ENCODE measurements at regions not wholly inside any gene's neighbourhood (a gene's known extent, or its start where the extent isn't known, plus 50 kb on each side); places are given as distances from the start of the nearest gene placed in this dataset.

- peak overlapping the region; percentile 84 to 87 (median 84) for H3K27ac ChIP-seq (replicated peaks in 1 of 4)
- H3K9me3 ChIP-seq, result no peaks in the 10 kb centered on the region
- TF ChIP-seq POLR2A (IDR thresholded peaks at IDR 0.05; ENCODE audit: low read depth) (no peak), CTCF (IDR thresholded peaks at IDR 0.05) (no peak), POLR2AphosphoS5 (IDR thresholded peaks at IDR 0.05) (peak; percentile 52 to 65)
- WGBS, result 35% methylated on average over 9 of the region's 9 CpGs
- H3K4me3 ChIP-seq, result no peak overlapping the region
- peaks cover 0 to 40% (median 8%) of the 10 kb centered on the region in 4 donors for H3K27me3 ChIP-seq
- no peaks in the 10 kb centered on the region for H3K36me3 ChIP-seq
- intact Hi-C loops (cut with DNase I), result loop anchor here (2.0 to 10.0 kb wide), 6 partner anchors 52 to 592 kb away; no protein-coding TSS in a partner anchor
- no peak for DNase-seq (ENCODE audit: extremely low spot score)
- peaks cover 43 to 99% (median 95%) of the 10 kb centered on the region in 4 donors for H3K4me1 ChIP-seq
Observed at GRCh38 chr7:25849500-25850184, 302.4 kb upstream of the NFE2L3 start.

GRCh38 chr7:25850216-25850615, 301.8 kb upstream of the NFE2L3 start:
- no peak overlapping the region for H3K4me3 ChIP-seq
- intact Hi-C loops (cut with DNase I), result loop anchor here (2.0 to 5.0 kb wide), 4 partner anchors 138 to 593 kb away; no protein-coding TSS in a partner anchor
- H3K36me3 ChIP-seq, result no peaks in the 10 kb centered on the region

GRCh38 chr7:25850735-25851134, 301.3 kb upstream of the NFE2L3 start:
- WGBS, result 77% methylated on average over 8 of the region's 8 CpGs
- H3K27me3 ChIP-seq, result peaks cover 0 to 51% (median 12%) of the 10 kb centered on the region in 4 donors
- H3K27ac ChIP-seq (replicated peaks in 1 of 4), result peak overlapping the region; percentile 84 to 87 (median 84)
- peaks cover 34 to 92% (median 87%) of the 10 kb centered on the region in 4 donors for H3K4me1 ChIP-seq
- DNase-seq (ENCODE audit: extremely low spot score), result no peak
- H3K9me3 ChIP-seq, result no peaks in the 10 kb centered on the region
- TF ChIP-seq CTCF (IDR thresholded peaks at IDR 0.05) (no peak), POLR2A (IDR thresholded peaks at IDR 0.05; ENCODE audit: low read depth) (no peak), EP300 (IDR thresholded peaks at IDR 0.05) (no peak), POLR2AphosphoS5 (IDR thresholded peaks at IDR 0.05) (no peak)
- H3K4me3 ChIP-seq, result no peak overlapping the region
- no peaks in the 10 kb centered on the region for H3K36me3 ChIP-seq
- intact Hi-C loops (cut with DNase I), result loop anchor here (1.0 to 5.0 kb wide), 5 partner anchors 138 to 593 kb away; no protein-coding TSS in a partner anchor

More at GRCh38 chr7:25850216-25850615, 301.8 kb upstream of the NFE2L3 start:
- H3K27ac ChIP-seq (replicated peaks in 1 of 4), result peak overlapping the region; percentile 84 to 87 (median 84)
- peaks cover 39 to 97% (median 91%) of the 10 kb centered on the region in 4 donors for H3K4me1 ChIP-seq
- no peaks in the 10 kb centered on the region for H3K9me3 ChIP-seq
- DNase-seq (ENCODE audit: extremely low spot score), result no peak
- peaks cover 0 to 46% (median 11%) of the 10 kb centered on the region in 4 donors for H3K27me3 ChIP-seq
- no peak for TF ChIP-seq POLR2A (IDR thresholded peaks at IDR 0.05; ENCODE audit: low read depth)

GRCh38 chr7:25851332-25852210, 300.4 kb upstream of the NFE2L3 start:
- DNase-seq (ENCODE audit: extremely low spot score), result no peak
- Histone ChIP-seq H3K27me3 (peaks cover 0 to 60% (median 16%) of the 10 kb centered on the region in 4 donors), H3K9me3 (no peaks in the 10 kb centered on the region), H3K27ac (replicated peaks in 1 of 4) (peak overlapping the region; percentile 84 to 87 (median 84)), H3K4me3 (peak overlapping the region; percentile 37 to 48 (median 41)), H3K36me3 (no peaks in the 10 kb centered on the region), H3K4me1 (peaks cover 26 to 89% (median 82%) of the 10 kb centered on the region in 4 donors)
- 39% methylated on average over 33 of the region's 33 CpGs for whole genome bisulfite sequencing
- intact Hi-C loops (cut with DNase I), result loop anchor here (1.0 to 5.0 kb wide), 5 partner anchors 139 to 594 kb away; no protein-coding TSS in a partner anchor
- TF ChIP-seq POLR2A (IDR thresholded peaks at IDR 0.05; ENCODE audit: low read depth) (no peak), EP300 (IDR thresholded peaks at IDR 0.05) (no peak), POLR2AphosphoS5 (IDR thresholded peaks at IDR 0.05) (peak; percentile 65 to 73), CTCF (IDR thresholded peaks at IDR 0.05) (peak; percentile 86 to 90 (median 87))
